ENCODE measurements at regions not wholly inside any gene's neighbourhood (a gene's known extent, or its start where the extent isn't known, plus 50 kb on each side); places are given as distances from the start of the nearest gene placed in this dataset.

DNA sequence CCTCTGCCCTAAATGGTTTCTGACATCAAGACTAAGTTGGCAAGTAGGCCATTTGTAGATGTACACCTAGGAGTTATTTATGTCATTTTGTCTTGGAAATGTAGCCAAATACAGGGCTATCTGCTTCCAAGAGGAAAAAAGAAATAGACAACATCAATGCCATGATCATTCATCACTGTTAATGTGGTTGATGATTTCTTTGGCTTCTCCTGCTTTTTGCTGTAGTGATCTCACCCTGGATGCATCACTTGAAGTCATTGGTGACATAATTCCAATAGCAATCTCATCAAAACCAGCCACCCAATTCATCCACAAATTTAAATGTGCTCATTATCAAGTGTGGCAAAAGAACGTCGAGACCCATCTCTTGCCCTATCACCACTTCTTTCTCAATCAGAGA is 222.6 kb upstream of the PPARGC1A start:
- TF ChIP-seq, protein P1, sequence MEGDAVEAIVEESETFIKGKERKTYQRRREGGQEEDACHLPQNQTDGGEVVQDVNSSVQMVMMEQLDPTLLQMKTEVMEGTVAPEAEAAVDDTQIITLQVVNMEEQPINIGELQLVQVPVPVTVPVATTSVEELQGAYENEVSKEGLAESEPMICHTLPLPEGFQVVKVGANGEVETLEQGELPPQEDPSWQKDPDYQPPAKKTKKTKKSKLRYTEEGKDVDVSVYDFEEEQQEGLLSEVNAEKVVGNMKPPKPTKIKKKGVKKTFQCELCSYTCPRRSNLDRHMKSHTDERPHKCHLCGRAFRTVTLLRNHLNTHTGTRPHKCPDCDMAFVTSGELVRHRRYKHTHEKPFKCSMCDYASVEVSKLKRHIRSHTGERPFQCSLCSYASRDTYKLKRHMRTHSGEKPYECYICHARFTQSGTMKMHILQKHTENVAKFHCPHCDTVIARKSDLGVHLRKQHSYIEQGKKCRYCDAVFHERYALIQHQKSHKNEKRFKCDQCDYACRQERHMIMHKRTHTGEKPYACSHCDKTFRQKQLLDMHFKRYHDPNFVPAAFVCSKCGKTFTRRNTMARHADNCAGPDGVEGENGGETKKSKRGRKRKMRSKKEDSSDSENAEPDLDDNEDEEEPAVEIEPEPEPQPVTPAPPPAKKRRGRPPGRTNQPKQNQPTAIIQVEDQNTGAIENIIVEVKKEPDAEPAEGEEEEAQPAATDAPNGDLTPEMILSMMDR (conservative IDR thresholded peaks at IDR 0.05; ENCODE audit: low read length), result no peak
- TF ChIP-seq EZH2phosphoT487 (IDR thresholded peaks at IDR 0.05; ENCODE audit: borderline replicate concordance), result no peak
